Mammary epithelial cell (primary cell): ENCODE measurements at regions not wholly inside any gene's neighbourhood (a gene's known extent, or its start where the extent isn't known, plus 50 kb on each side); places are given as distances from the start of the nearest gene placed in this dataset.

Experiments
- EZH2 ChIP-seq: IDR thresholded peaks from 2 replicates; pipeline ENCODE4 v1.6.1; 2012; ENCODE audit warnings: low read length, inconsistent platforms, borderline replicate concordance
- TF ChIP-seq, protein P1 (sequence below), 2 donors: IDR thresholded peaks in 1 of 2; conservative IDR thresholded peaks in 1 of 2; 2 replicates each; pipeline ENCODE4 v1.5.1; 2011 to 2012; ENCODE audit warnings: inconsistent platforms in 2 of 2, low read length in 2 of 2, mild to moderate bottlenecking in 2 of 2, control low read depth in 1 of 2, low read depth in 1 of 2; ENCODE audit not compliant: insufficient read depth in 1 of 2; ENCODE audit errors: extremely low read depth in 1 of 2

DNA sequence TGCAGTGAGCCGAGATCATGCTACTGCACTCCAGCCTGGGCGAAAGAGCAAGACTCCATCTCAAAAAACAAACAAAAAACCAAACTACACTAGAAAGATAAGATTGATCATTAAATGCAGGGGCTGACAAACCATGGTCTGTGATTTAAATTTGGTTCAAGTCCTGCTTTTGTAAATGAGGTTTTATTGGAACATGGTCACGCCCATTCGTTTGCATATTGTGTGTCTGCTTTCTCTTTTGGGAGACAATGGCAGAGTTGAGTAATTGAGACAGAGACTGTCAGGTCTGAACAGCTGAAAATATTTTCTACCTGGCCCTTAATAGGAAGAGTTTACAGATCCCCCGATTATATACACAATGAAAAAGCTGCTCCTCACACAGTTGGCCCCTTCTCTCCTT is 235.5 kb upstream of the EEF2KMT start:
- TF ChIP-seq, protein P1, sequence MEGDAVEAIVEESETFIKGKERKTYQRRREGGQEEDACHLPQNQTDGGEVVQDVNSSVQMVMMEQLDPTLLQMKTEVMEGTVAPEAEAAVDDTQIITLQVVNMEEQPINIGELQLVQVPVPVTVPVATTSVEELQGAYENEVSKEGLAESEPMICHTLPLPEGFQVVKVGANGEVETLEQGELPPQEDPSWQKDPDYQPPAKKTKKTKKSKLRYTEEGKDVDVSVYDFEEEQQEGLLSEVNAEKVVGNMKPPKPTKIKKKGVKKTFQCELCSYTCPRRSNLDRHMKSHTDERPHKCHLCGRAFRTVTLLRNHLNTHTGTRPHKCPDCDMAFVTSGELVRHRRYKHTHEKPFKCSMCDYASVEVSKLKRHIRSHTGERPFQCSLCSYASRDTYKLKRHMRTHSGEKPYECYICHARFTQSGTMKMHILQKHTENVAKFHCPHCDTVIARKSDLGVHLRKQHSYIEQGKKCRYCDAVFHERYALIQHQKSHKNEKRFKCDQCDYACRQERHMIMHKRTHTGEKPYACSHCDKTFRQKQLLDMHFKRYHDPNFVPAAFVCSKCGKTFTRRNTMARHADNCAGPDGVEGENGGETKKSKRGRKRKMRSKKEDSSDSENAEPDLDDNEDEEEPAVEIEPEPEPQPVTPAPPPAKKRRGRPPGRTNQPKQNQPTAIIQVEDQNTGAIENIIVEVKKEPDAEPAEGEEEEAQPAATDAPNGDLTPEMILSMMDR (conservative IDR thresholded peaks at IDR 0.05 in 1 of 2, IDR thresholded peaks at IDR 0.05 in 1 of 2; ENCODE audit: extremely low read depth in 1 of 2, insufficient read depth in 1 of 2, low read depth in 1 of 2, low read length in 2 of 2), result no peak
- no peak for TF ChIP-seq EZH2
